HCT116 (cell line): ENCODE measurements at regions not wholly inside any gene's neighbourhood (a gene's known extent, or its start where the extent isn't known, plus 50 kb on each side); places are given as distances from the start of the nearest gene placed in this dataset.
A peak's percentile ranks its signal among the peaks of the same experiment; 100 is the strongest.
"Not testable (repeated sequence)": the region's sequence is repeated elsewhere in the genome, so short reads cannot be mapped to it uniquely, and the experiment has no call there.

Source experiments
- CTCF ChIP-seq, 3 experiments: fragments of 200-600 bp in 1 of 3; sonication (generic) in 1 of 3; IDR thresholded peaks in 2 of 3; conservative IDR thresholded peaks in 1 of 3; 2 replicates each; pipeline ENCODE4 v1.5.1; 2012 to 2017; ENCODE audit warnings: low read depth in 2 of 3, low read length in 2 of 3, antibody characterized with exemption in 1 of 3, borderline replicate concordance in 1 of 3, control low read depth in 1 of 3, mild to moderate bottlenecking in 1 of 3, mixed read lengths in 1 of 3, mixed run types in 1 of 3, moderate library complexity in 1 of 3; ENCODE audit not compliant: insufficient read depth in 1 of 3
- EZH2 ChIP-seq: fragments of 200-600 bp; sonication (generic); IDR thresholded peaks from 2 replicates; pipeline ENCODE4 v1.6.1; 2017; ENCODE audit warnings: antibody characterized with exemption, mixed run types
- JUND ChIP-seq: IDR thresholded peaks from 2 replicates; pipeline ENCODE4 v1.6.1; 2012
- MAX ChIP-seq: IDR thresholded peaks from 2 replicates; pipeline ENCODE4 v1.6.1; 2012
- POLR2A ChIP-seq: IDR thresholded peaks from 2 replicates; pipeline ENCODE4 v1.7.0; 2011; ENCODE audit warnings: borderline replicate concordance; ENCODE audit not compliant: insufficient read depth, insufficient read length; ENCODE audit errors: extremely low read depth
- POLR2AphosphoS5 ChIP-seq: IDR thresholded peaks from 2 replicates; pipeline ENCODE4 v1.6.1; 2011; ENCODE audit warnings: mild to moderate bottlenecking, low read depth, low read length, moderate library complexity
- REST ChIP-seq: IDR thresholded peaks from 2 replicates; pipeline ENCODE4 v1.6.1; 2012; ENCODE audit warnings: low read depth

- TF ChIP-seq CTCF (IDR thresholded peaks at IDR 0.05 in 2 of 3, conservative IDR thresholded peaks at IDR 0.05 in 1 of 3; ENCODE audit: borderline replicate concordance in 1 of 3, insufficient read depth in 1 of 3, low read depth in 2 of 3, low read length in 2 of 3); EZH2; JUND; POLR2A; REST; POLR2AphosphoS5: not testable (repeated sequence)
- TF ChIP-seq MAX = 0 out of 2 replicates have a peak, but pooled peaks have one; percentile 23
Observed at GRCh38 chr3:130818066-130818465, 71.4 kb upstream of the PIK3R4 start.
